K562 (cell line): ENCODE measurements at regions not wholly inside any gene's neighbourhood (a gene's known extent, or its start where the extent isn't known, plus 50 kb on each side); places are given as distances from the start of the nearest gene placed in this dataset.

Experiments
- ATAC-seq: fragments of 200-7000 bp; cut with Tn5 transposase; 3 replicates; pipeline ENCODE4 v1.9.1; 2020; ENCODE audit warnings: moderate library complexity
- BruUV-seq: library from RNA; stranded (reverse); fragments of 400-500 nt; replicated peaks from 2 replicates; lab custom pipeline; 2021; lab: Mats Ljungman, UMichigan
- CTCF ChIA-PET: fragments of 300-600 bp; formaldehyde crosslinking; extraction: SDS; loops from one replicate; lab custom pipeline; 2021; ENCODE audit warnings: low intra/inter-chr PET ratio; lab: Yijun Ruan, JAX
- POLR2A ChIA-PET: fragments of 300-600, 350-650 bp; sonication (Branson Sonifier 250); formaldehyde crosslinking; extraction: SDS; loops from one replicate; lab custom pipeline; 2021; ENCODE audit warnings: antibody characterized with exemption, inconsistent platforms; lab: Yijun Ruan, JAX
- DNase-seq, 4 experiments: peaks; one replicate each; pipeline versions ENCODE4 v3.0.0 to v3.0.0-alpha.2; 2011 to 2018; ENCODE audit warnings: low spot score in 3 of 4, mixed read lengths in 3 of 4; ENCODE audit errors: extremely low read depth in 1 of 4
- FAIRE-seq: peaks from 2 replicates; lab custom pipeline; 2011; peaks lifted over from hg19 to GRCh38; lab: Jason Lieb, UNC
- H2AFZ ChIP-seq: 2 replicates; pipeline ENCODE4 v1.6.0; 2011; ENCODE audit warnings: low read depth, low read length, control low read depth, inconsistent platforms
- H3K27ac ChIP-seq: fragments of 200-600 bp; 3 replicates; pipeline ENCODE4 v1.8.0; 2011; ENCODE audit warnings: low read depth, mild to moderate bottlenecking, control low read depth, inconsistent platforms, low read length, moderate library complexity, mixed read lengths; ENCODE audit errors: extremely low read depth
- H3K27me3 ChIP-seq, 2 experiments: fragments of 300-600 bp in 1 of 2; 2 replicates in 1 of 2; 3 replicates in 1 of 2; pipeline versions ENCODE4 v1.6.0 to v1.8.0; 2011; ENCODE audit warnings: inconsistent platforms in 2 of 2, low read length in 2 of 2, mild to moderate bottlenecking in 1 of 2, mixed read lengths in 1 of 2, moderate library complexity in 1 of 2; ENCODE audit not compliant: control insufficient read depth in 2 of 2, insufficient read depth in 2 of 2
- H3K36me3 ChIP-seq: fragments of 300-600 bp; 3 replicates; pipeline ENCODE4 v1.8.0; 2011; ENCODE audit warnings: mild to moderate bottlenecking, low read length, inconsistent platforms; ENCODE audit not compliant: control insufficient read depth, insufficient read depth
- H3K4me1 ChIP-seq, 2 experiments: fragments of 200-600 bp in 1 of 2; replicated peaks in 1 of 2; 2 replicates in 1 of 2; 3 replicates in 1 of 2; pipeline versions ENCODE4 v1.5.1 to v1.8.0; 2011; ENCODE audit warnings: inconsistent platforms in 2 of 2, low read length in 2 of 2, mild to moderate bottlenecking in 1 of 2, mixed read lengths in 1 of 2, moderate library complexity in 1 of 2; ENCODE audit not compliant: control insufficient read depth in 2 of 2, insufficient read depth in 2 of 2
- H3K4me2 ChIP-seq: 2 replicates; pipeline ENCODE4 v1.6.1; 2011; ENCODE audit warnings: low read length, control low read depth, inconsistent platforms, mixed read lengths; ENCODE audit not compliant: insufficient read depth
- H3K4me3 ChIP-seq: fragments of 200-600 bp; sonication (generic), shearing (Covaris generic); 2 replicates; pipeline ENCODE4 v1.5.1; 2016; ENCODE audit warnings: control low read depth, inconsistent platforms
- H3K79me2 ChIP-seq: fragments of 200-600 bp; 3 replicates; pipeline ENCODE4 v1.8.0; 2011; ENCODE audit warnings: low read length, inconsistent platforms; ENCODE audit not compliant: control insufficient read depth, insufficient read depth
- H3K9ac ChIP-seq, 2 experiments: 2 replicates each; pipeline versions ENCODE4 v1.6.0 to v1.6.1; 2011; ENCODE audit warnings: low read depth in 2 of 2, low read length in 2 of 2, control low read depth in 1 of 2, inconsistent platforms in 1 of 2, mild to moderate bottlenecking in 1 of 2, mixed read lengths in 1 of 2; ENCODE audit not compliant: insufficient read depth in 1 of 2
- H3K9me1 ChIP-seq: one replicate; pipeline ENCODE4 v1.6.0; 2011; ENCODE audit warnings: inconsistent platforms, mild to moderate bottlenecking, low read length, moderate library complexity; ENCODE audit not compliant: control insufficient read depth, insufficient read depth
- H3K9me3 ChIP-seq: replicated peaks from 2 replicates; pipeline ENCODE4 v1.5.1; 2011; ENCODE audit warnings: low read depth, low read length, inconsistent platforms; ENCODE audit not compliant: control insufficient read depth, insufficient read depth
- H4K20me1 ChIP-seq: replicated peaks from 2 replicates; pipeline ENCODE4 v1.6.1; 2011; ENCODE audit warnings: low read length, inconsistent platforms, mixed read lengths; ENCODE audit not compliant: control insufficient read depth, insufficient read depth
- OTX1 ChIP-seq: fragments of 450-650 bp; formaldehyde crosslinking; IDR thresholded peaks from 2 replicates; pipeline ENCODE4 v1.4.0; 2022; ENCODE audit warnings: mild to moderate bottlenecking
- SMARCB1 ChIP-seq: IDR thresholded peaks from 2 replicates; pipeline ENCODE4 v1.6.1; 2011; ENCODE audit warnings: improper control_type of control experiment, low read depth; ENCODE audit not compliant: insufficient read length
- ZNF121 ChIP-seq: sonication (generic); formaldehyde crosslinking; conservative IDR thresholded peaks from 2 replicates; pipeline ENCODE4 v1.8.0; 2022; ENCODE audit warnings: missing genetic modification reagents
- WGBS: fragments of 100-300 bp; shearing (Covaris generic); methylation state at CpG from one replicate; pipeline ENCODE4 v1.1.6; 2016; ENCODE audit warnings: low coverage, mixed read lengths; ENCODE audit not compliant: insufficient coverage; ENCODE audit errors: missing lambda C conversion rate; 5-methylcytosine and 5-hydroxymethylcytosine counted together
- in situ Hi-C: fragments of 300-500 bp; cut with MboI; formaldehyde crosslinking; loops from 4 replicates; pipeline ENCODE4 v1.15.0; 2018; ENCODE audit warnings: inconsistent platforms, mixed read lengths
- intact Hi-C: fragments of 100-400 bp; cut with micrococcal nuclease; formaldehyde crosslinking; loops from 2 replicates; pipeline ENCODE4 v1.14.2; 2022
- TF ChIP-seq, protein P1 (sequence below), 2 experiments: fragments of 450-650 bp; IDR thresholded peaks; 2 replicates each; pipeline ENCODE4 v1.6.1; 2016

DNA sequence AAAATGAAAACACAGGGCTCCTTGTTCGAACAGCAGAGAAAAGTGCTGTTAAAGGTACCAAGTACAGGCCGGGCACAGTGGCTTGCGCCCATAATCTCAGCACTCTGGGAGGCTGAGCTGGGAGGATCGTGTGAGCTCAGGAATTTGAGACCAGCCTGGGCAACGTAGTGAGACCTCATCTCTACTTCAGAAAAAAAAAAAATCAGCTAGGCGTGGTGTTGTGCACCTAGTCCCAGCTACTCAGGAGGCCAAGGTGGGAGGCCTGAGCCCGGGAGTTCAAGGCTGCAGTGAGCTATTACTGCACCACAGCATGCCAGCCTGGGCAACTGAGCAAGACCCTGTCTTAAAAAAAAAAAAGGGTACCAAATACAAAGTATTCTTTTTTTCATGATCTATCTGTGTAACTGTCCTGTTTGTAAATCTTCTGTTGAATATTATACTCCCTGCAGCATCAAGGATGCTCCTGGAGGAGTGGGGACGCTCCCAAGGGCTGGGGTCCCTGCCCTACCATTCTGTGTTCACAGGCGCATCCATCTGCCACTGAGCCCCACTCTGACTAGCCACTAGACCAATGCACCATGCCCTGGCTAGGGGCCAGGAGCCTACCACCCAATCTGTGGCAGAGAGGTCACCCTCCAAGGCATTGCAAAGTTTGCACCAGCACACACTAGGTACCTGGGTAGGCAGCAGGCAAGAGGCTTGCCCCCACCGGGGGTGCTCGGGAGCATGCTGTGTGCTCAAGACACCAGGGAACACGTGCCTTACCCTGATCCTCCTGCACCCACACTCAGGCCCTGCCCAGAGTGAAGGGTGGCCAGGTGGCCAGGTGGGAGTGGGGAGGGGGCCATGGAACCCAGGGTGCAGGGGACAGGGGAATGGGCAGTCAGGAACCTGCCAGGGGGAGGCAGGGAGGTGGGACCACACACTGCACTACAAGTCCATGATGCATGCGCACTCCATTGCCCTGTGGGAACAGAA is 67.3 kb upstream of the KMT2C start:
- in situ Hi-C loops: no loop called here
- 10% methylated on average over 13 of the region's 13 CpGs for WGBS
- TF ChIP-seq SMARCB1 (no peak), ZNF121 (CRISPR knock-in tag) (peak; percentile 36; the same call in 1 of the 2 replicates), OTX1 (CRISPR knock-in tag) (no peak)
- TF ChIP-seq, protein P1, sequence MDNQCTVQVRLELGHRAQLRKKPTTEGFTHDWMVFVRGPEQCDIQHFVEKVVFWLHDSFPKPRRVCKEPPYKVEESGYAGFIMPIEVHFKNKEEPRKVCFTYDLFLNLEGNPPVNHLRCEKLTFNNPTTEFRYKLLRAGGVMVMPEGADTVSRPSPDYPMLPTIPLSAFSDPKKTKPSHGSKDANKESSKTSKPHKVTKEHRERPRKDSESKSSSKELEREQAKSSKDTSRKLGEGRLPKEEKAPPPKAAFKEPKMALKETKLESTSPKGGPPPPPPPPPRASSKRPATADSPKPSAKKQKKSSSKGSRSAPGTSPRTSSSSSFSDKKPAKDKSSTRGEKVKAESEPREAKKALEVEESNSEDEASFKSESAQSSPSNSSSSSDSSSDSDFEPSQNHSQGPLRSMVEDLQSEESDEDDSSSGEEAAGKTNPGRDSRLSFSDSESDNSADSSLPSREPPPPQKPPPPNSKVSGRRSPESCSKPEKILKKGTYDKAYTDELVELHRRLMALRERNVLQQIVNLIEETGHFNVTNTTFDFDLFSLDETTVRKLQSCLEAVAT (IDR thresholded peaks at IDR 0.05): no peak
- ChIA-PET POLR2A (interaction anchor here (0.7 to 0.8 kb wide), 2 partner anchors 176 to 428 kb away, joined by 3 read pairs; no protein-coding TSS in a partner anchor), CTCF (no interaction called here)
- DNase-seq (no peak), ATAC-seq (peak; percentile 41), FAIRE-seq (no peak)
- Histone ChIP-seq H3K4me3 (no peak overlapping the region), H3K9me1 (no peaks in the 10 kb centered on the region), H4K20me1 (no peaks in the 10 kb centered on the region), H3K27me3 (peaks cover 3 to 15% of the 10 kb centered on the region in 2 experiments; a peak in 3 of 5 replicates), H3K36me3 (no peaks in the 10 kb centered on the region), H3K27ac (no peak overlapping the region), H3K9me3 (no peaks in the 10 kb centered on the region), H2AFZ (no peak overlapping the region), H3K9ac (no peak overlapping the region; a peak in 1 of 4 replicates), H3K4me2 (no peak overlapping the region), H3K79me2 (no peaks in the 10 kb centered on the region), H3K4me1 (peaks cover 0 to 4% of the 10 kb centered on the region in 2 experiments; a peak in 4 of 5 replicates)
- no TSS peak for BruUV-seq
- intact Hi-C loops: no loop called here
